HEK293 (cell line): ENCODE measurements at regions not wholly inside any gene's neighbourhood (a gene's known extent, or its start where the extent isn't known, plus 50 kb on each side); places are given as distances from the start of the nearest gene placed in this dataset.

Source experiments
- CTCF ChIP-seq: fragments of 450-650 bp; formaldehyde crosslinking; IDR thresholded peaks from 2 replicates; pipeline ENCODE4 v1.5.1; 2016; ENCODE audit warnings: missing biosample characterization, missing genetic modification characterization
- ELK4 ChIP-seq: IDR thresholded peaks from 2 replicates; pipeline ENCODE4 v1.6.1; 2011; ENCODE audit warnings: mild to moderate bottlenecking, low read depth, low read length, borderline replicate concordance
- ZFP37 ChIP-seq: fragments of 450-650 bp; formaldehyde crosslinking; IDR thresholded peaks from 2 replicates; pipeline ENCODE4 v1.5.1; 2016; ENCODE audit warnings: missing biosample characterization, missing genetic modification characterization
- ZNF555 ChIP-seq: fragments of 450-650 bp; formaldehyde crosslinking; conservative IDR thresholded peaks from 2 replicates; pipeline ENCODE4 v1.5.1; 2017; ENCODE audit warnings: missing biosample characterization, mild to moderate bottlenecking, missing genetic modification characterization, inconsistent platforms
- ZNF639 ChIP-seq: fragments of 450-650 bp; formaldehyde crosslinking; IDR thresholded peaks from 2 replicates; pipeline ENCODE4 v1.5.1; 2016; ENCODE audit warnings: missing biosample characterization, missing genetic modification characterization

GRCh38 chr10:56567580-56567979 lies 206.5 kb upstream of the ZWINT start:
- no peak for TF ChIP-seq ZNF639
- no peak for TF ChIP-seq CTCF (tag by site-specific recombination)
- no peak for TF ChIP-seq ZNF555 (tag by site-specific recombination)
- TF ChIP-seq ELK4: no peak
- TF ChIP-seq ZFP37 (tag by site-specific recombination): no peak
